ENCODE measurements at regions not wholly inside any gene's neighbourhood (a gene's known extent, or its start where the extent isn't known, plus 50 kb on each side); places are given as distances from the start of the nearest gene placed in this dataset.

- no peak for TF ChIP-seq POLR2A (IDR thresholded peaks at IDR 0.05)
- TF ChIP-seq CTCF (IDR thresholded peaks at IDR 0.05 in 4 of 5, conservative IDR thresholded peaks at IDR 0.05 in 1 of 5), result no peak
These were observed 276.6 kb upstream of the FMN2 start for GRCh38 chr1:239815074-239815473.

Data from gastrocnemius medialis (tissue), 4 donors.